H1 (cell line): ENCODE measurements at regions not wholly inside any gene's neighbourhood (a gene's known extent, or its start where the extent isn't known, plus 50 kb on each side); places are given as distances from the start of the nearest gene placed in this dataset.

ENCODE experiments used
- BRCA1 ChIP-seq: IDR thresholded peaks from 2 replicates; pipeline ENCODE4 v1.6.1; 2012; ENCODE audit warnings: low read depth, low read length, improper control_type of control experiment
- CHD2 ChIP-seq: IDR thresholded peaks from 2 replicates; pipeline ENCODE4 v1.6.1; 2012; ENCODE audit warnings: low read length, improper control_type of control experiment
- CHD7 ChIP-seq: fragments of 300-600 bp; sonication (generic); IDR thresholded peaks from 2 replicates; pipeline ENCODE4 v1.7.1; 2012; ENCODE audit warnings: low read length, moderate library complexity, mild to moderate bottlenecking, inconsistent platforms; ENCODE audit not compliant: insufficient replicate concordance
- CTCF ChIP-seq, 3 experiments: IDR thresholded peaks; 1 replicate in 2 of 3; 2 replicates in 1 of 3; pipeline versions ENCODE4 v1.5.1 to v1.6.1; 2011; ENCODE audit warnings: low read length in 3 of 3, mild to moderate bottlenecking in 3 of 3, inconsistent platforms in 2 of 3, low read depth in 1 of 3, moderate library complexity in 1 of 3; ENCODE audit not compliant: insufficient read depth in 1 of 3; ENCODE audit errors: control extremely low read depth in 1 of 3
- KDM1A ChIP-seq: fragments of 200-600, 300-600 bp; sonication (generic); IDR thresholded peaks from 2 replicates; pipeline ENCODE4 v1.7.1; 2016; ENCODE audit warnings: mild to moderate bottlenecking, low read length, borderline replicate concordance
- RAD21 ChIP-seq, 2 experiments: IDR thresholded peaks in 1 of 2; conservative IDR thresholded peaks in 1 of 2; 2 replicates each; pipeline ENCODE4 v1.6.1; 2011; ENCODE audit warnings: low read depth in 2 of 2, low read length in 2 of 2, improper control_type of control experiment in 1 of 2, inconsistent platforms in 1 of 2, mild to moderate bottlenecking in 1 of 2, moderate library complexity in 1 of 2
- TEAD4 ChIP-seq: IDR thresholded peaks from 2 replicates; pipeline ENCODE4 v1.6.1; 2012; ENCODE audit warnings: low read depth, low read length, inconsistent platforms, mixed read lengths

- TF ChIP-seq CHD7 (no peak), RAD21 (IDR thresholded peaks at IDR 0.05 in 1 of 2, conservative IDR thresholded peaks at IDR 0.05 in 1 of 2; ENCODE audit: low read depth in 2 of 2, low read length in 2 of 2) (no peak), CTCF (IDR thresholded peaks at IDR 0.05; ENCODE audit: control extremely low read depth in 1 of 3, insufficient read depth in 1 of 3, low read depth in 1 of 3, low read length in 3 of 3) (no peak), BRCA1 (no peak), KDM1A (no peak), TEAD4 (no peak), CHD2 (no peak)
These were observed 104.3 kb upstream of the FAR2 start (continued) for GRCh38 chr12:29044799-29045198.
